Stomach (tissue), 8 donors: ENCODE measurements at regions not wholly inside any gene's neighbourhood (a gene's known extent, or its start where the extent isn't known, plus 50 kb on each side); places are given as distances from the start of the nearest gene placed in this dataset.

Source experiments
- DNase-seq, 2 donors: peaks; one replicate each; pipeline versions ENCODE4 v3.0.0 to v3.0.0-alpha.2; 2013 to 2019
- H3K27ac ChIP-seq, 5 donors: fragments of 200-600 bp in 4 of 5; sonication (generic) in 4 of 5; one replicate each; pipeline ENCODE4 v1.5.1; 2013 to 2019; ENCODE audit warnings: mild to moderate bottlenecking in 1 of 5, moderate library complexity in 1 of 5
- H3K27me3 ChIP-seq, 3 donors: fragments of 200-600 bp; sonication (generic); one replicate each; pipeline ENCODE4 v1.5.1; 2017 to 2019; ENCODE audit warnings: mixed run types in 1 of 3
- H3K36me3 ChIP-seq, 4 donors: fragments of 200-600 bp; sonication (generic); 1 replicate in 3 of 4; 2 replicates in 1 of 4; pipeline ENCODE4 v1.5.1; 2016 to 2019
- H3K4me1 ChIP-seq, 4 donors: fragments of 200-600 bp; sonication (generic); one replicate each; pipeline ENCODE4 v1.5.1; 2016 to 2019
- H3K4me3 ChIP-seq, 4 donors: fragments of 200-600 bp; sonication (generic) in 3 of 4; one replicate each; pipeline ENCODE4 v1.5.1; 2016 to 2019; ENCODE audit warnings: mild to moderate bottlenecking in 1 of 4
- H3K9me3 ChIP-seq, 4 donors: fragments of 200-600 bp; sonication (generic); one replicate each; pipeline ENCODE4 v1.5.1; 2016 to 2019
- EP300 ChIP-seq: sonication (generic); formaldehyde crosslinking; IDR thresholded peaks from one replicate; pipeline ENCODE4 v1.6.1; 2017; ENCODE audit warnings: antibody characterized with exemption
- POLR2A ChIP-seq, 4 donors: fragments of 450-650 bp; IDR thresholded peaks; one replicate each; pipeline ENCODE4 v1.6.1; 2016; ENCODE audit warnings: antibody characterized with exemption in 4 of 4, control low read depth in 2 of 4, mild to moderate bottlenecking in 1 of 4, moderate library complexity in 1 of 4
- POLR2AphosphoS5 ChIP-seq, 3 donors: sonication (generic); formaldehyde crosslinking; IDR thresholded peaks; one replicate each; pipeline ENCODE4 v1.6.1; 2016; ENCODE audit warnings: antibody characterized with exemption in 3 of 3
- WGBS, 5 donors: extraction: QIAGEN DNeasy Blood & Tissue Kit in 3 of 5; methylation state at CpG; one replicate each; pipeline versions ENCODE4 v1.1.5 to v1.1.7; 2013 to 2018; 5-methylcytosine and 5-hydroxymethylcytosine counted together
- intact Hi-C: fragments of 100-400 bp; cut with DNase I; formaldehyde crosslinking; loops from one replicate; pipeline ENCODE4 v1.15.1; 2023; ENCODE audit warnings: low total_unique reads
- TF ChIP-seq, protein P1 (sequence below), 7 experiments: fragments of 450-650 bp in 4 of 7; fragments of 200-600 bp in 3 of 7; sonication (generic) in 3 of 7; IDR thresholded peaks; one replicate each; pipeline ENCODE4 v1.5.1; 2016 to 2019; ENCODE audit warnings: antibody characterized with exemption in 7 of 7, control low read depth in 2 of 7, mild to moderate bottlenecking in 1 of 7
- donor health status: healthy with polysubstance abuse.
- donor health status: Bipolar disorder and iron deficiency.
- donor health status: healthy.

DNA sequence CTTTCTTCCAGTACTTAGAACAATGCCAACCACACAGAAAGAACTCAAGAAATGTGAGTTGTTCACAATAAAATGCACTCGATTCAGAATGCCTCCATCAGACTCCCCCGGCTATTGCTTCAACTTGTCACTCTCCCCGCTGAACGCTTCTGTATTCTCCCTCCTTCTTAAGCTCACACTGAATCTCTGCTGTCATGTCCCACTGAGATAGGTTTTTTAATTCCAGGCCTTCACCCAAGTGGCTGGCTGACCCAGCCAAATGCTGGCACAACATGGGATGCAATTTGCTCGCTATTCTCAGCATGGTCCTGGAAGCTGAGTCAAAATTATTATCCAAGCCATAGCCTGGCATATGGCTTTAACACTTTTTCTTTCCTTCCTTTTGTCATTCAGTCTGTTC, 76.8 kb upstream of the SERP2 start:
- H3K9me3 ChIP-seq: no peaks in the 10 kb centered on the region
- intact Hi-C loops: no loop called here
- TF ChIP-seq, protein P1, sequence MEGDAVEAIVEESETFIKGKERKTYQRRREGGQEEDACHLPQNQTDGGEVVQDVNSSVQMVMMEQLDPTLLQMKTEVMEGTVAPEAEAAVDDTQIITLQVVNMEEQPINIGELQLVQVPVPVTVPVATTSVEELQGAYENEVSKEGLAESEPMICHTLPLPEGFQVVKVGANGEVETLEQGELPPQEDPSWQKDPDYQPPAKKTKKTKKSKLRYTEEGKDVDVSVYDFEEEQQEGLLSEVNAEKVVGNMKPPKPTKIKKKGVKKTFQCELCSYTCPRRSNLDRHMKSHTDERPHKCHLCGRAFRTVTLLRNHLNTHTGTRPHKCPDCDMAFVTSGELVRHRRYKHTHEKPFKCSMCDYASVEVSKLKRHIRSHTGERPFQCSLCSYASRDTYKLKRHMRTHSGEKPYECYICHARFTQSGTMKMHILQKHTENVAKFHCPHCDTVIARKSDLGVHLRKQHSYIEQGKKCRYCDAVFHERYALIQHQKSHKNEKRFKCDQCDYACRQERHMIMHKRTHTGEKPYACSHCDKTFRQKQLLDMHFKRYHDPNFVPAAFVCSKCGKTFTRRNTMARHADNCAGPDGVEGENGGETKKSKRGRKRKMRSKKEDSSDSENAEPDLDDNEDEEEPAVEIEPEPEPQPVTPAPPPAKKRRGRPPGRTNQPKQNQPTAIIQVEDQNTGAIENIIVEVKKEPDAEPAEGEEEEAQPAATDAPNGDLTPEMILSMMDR (IDR thresholded peaks at IDR 0.05): no peak
- TF ChIP-seq POLR2A (IDR thresholded peaks at IDR 0.05) (no peak), EP300 (no peak), POLR2AphosphoS5 (IDR thresholded peaks at IDR 0.05) (no peak)
- DNase-seq: no peak
- 88 to 97% (median 92%) methylated on average over 5 of the region's 5 CpGs for WGBS, 5 donors
- no peaks in the 10 kb centered on the region for H3K36me3 ChIP-seq
- peak overlapping the region in 1 of 5 donors; percentile 83 for H3K27ac ChIP-seq
- H3K4me3 ChIP-seq: no peak overlapping the region
- peaks cover 14 to 51% (median 31%) of the 10 kb centered on the region in 4 donors for H3K4me1 ChIP-seq
- H3K27me3 ChIP-seq: no peaks in the 10 kb centered on the region

DNA sequence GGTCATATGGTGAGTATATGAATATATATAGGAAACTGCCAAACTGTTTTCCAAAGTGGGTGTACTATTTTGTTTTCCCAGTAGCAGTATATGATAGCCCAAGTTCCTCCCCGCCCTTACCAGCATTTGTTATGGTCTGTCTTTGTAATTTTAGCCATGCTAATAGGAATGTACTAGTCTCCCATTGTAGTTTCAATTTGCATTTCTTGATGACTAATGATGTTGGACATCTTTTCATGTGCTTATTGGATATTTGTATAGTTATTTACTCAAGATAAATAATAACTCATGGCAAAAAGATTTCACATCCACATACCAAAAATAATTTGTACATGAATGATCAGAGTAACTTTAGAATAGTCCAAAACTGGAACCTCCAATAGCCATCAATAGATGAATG, 75.3 kb upstream of the SERP2 start:
- Histone ChIP-seq H3K4me1 (peaks cover 14 to 55% (median 37%) of the 10 kb centered on the region in 4 donors), H3K36me3 (no peaks in the 10 kb centered on the region), H3K9me3 (no peaks in the 10 kb centered on the region), H3K27ac (peak overlapping the region in 2 of 5 donors; percentile 45 to 83), H3K27me3 (no peaks in the 10 kb centered on the region), H3K4me3 (no peak overlapping the region)
- peak in 1 of 3 donors; percentile 9 for TF ChIP-seq POLR2AphosphoS5 (IDR thresholded peaks at IDR 0.05)
- TF ChIP-seq EP300: no peak
- WGBS, 5 donors: 84 to 94% (median 86%) methylated on average over 1 of the region's 1 CpG
- intact Hi-C loops: no loop called here
- DNase-seq: no peak

DNA sequence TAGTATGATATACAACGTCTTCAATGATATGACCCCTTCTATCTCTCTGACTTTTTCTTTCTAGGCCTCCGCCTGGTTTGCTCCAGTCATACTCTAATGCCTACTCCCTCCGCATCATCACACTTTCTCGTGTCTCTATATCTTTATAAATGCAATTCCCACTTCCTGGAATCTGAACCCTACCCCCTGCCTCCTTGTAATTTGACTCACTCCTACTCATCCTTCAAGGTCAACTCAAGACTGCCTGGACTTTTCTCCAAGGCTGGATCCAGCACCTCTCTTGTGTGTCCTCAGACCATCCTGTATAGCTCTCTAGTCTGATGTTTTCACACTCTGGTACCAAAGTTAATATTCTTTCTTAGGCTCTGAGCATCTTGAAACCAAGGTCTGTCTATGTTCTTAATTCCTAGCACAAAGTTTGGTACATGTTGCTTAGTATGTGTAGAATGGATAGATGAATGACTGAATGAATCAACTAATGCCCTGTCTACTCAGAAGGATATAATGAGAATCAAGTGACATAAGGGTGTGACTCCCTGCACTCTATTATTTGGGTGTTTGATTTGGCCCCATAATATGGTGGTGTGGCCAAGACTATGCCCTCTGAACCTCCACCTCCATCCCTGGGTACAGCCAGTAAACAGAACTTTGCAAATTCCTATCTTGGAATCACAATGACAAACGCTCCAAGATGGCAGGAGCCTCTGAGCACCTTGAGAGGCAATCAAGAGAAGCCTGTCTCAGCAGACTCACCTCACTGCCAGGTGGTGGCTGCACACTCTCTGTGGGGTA, 74.3 kb upstream of the SERP2 start:
- no peaks in the 10 kb centered on the region for H3K27me3 ChIP-seq
- 62 to 83% (median 78%) methylated on average over 5 of the region's 5 CpGs for WGBS, 5 donors
- TF ChIP-seq POLR2AphosphoS5 (IDR thresholded peaks at IDR 0.05) (no peak), EP300 (no peak), POLR2A (IDR thresholded peaks at IDR 0.05) (no peak)
- TF ChIP-seq, protein P1 (IDR thresholded peaks at IDR 0.05): no peak
- H3K4me3 ChIP-seq: no peak overlapping the region
- no peak for DNase-seq
- no peaks in the 10 kb centered on the region for H3K9me3 ChIP-seq
- intact Hi-C loops: no loop called here
- H3K4me1 ChIP-seq: peaks cover 15 to 56% (median 40%) of the 10 kb centered on the region in 4 donors
- H3K36me3 ChIP-seq: no peaks in the 10 kb centered on the region
- peak overlapping the region in 1 of 5 donors; percentile 7 for H3K27ac ChIP-seq

DNA sequence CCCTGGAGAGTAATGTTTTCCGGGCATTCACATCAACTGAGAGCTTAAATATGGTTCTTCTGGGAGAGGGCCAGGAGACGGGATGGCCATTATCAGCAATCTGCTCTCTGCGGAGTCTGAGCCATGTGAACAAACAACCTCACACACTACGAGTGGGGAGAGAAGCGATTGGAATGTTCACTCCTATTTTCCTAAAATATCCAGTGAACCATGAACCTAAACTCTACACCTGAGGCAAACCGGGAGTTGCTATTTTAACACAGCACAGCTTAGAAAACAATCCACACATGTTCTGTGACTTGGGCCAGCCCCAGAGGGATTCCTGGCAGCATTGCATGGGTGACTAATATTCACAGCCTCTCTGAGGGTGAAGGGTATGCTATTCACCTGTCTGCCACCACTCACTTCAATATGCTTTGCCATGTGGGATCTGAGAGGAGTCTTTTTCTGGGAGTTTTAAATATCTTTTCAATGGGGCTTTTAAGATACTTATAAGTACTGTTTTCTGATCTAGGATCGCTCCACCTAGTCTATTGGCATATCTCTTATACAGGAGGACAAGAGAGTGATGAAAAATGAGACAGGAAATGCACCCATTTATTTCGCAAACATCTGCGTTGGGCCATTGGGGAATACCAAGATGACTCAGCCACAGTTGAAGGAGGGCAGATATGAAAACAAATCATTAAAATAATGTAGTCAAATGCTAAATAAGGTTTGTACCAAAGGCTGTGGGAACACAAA, 72.6 kb upstream of the SERP2 start:
- peak overlapping the region; percentile 49 to 93 (median 75) for H3K27ac ChIP-seq
- H3K36me3 ChIP-seq: no peaks in the 10 kb centered on the region
- peak; percentile 50 to 66 for DNase-seq
- no peaks in the 10 kb centered on the region for H3K27me3 ChIP-seq
- intact Hi-C loops: no loop called here
- H3K4me3 ChIP-seq: no peak overlapping the region
- peaks cover 30 to 69% (median 52%) of the 10 kb centered on the region in 4 donors for H3K4me1 ChIP-seq
- 30 to 39% (median 35%) methylated on average over 9 of the region's 9 CpGs for WGBS, 5 donors
- H3K9me3 ChIP-seq: no peaks in the 10 kb centered on the region
- TF ChIP-seq POLR2A (IDR thresholded peaks at IDR 0.05) (no peak), POLR2AphosphoS5 (IDR thresholded peaks at IDR 0.05) (peak in 2 of 3 donors; percentile 59 to 65)

DNA sequence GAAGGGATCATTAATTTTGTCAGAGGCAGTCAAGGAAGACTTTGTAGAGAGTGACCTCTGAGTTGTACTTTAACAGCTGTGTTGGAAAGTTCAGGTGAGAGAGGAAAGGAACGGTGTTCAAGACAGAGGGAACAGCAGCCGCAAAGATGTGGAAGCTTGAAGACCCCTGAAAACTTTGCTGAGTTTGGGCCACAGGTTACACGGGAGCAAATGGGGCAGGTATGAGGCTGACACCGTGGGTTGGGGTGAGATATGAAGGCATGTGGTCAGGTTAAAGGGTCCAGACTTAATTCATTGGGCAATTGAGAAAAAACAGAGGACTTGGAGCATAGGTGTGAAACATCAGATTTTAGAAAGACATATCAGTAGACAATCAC, 72.0 kb upstream of the SERP2 start:
- peak overlapping the region in 4 of 5 donors; percentile 58 to 93 (median 76) for H3K27ac ChIP-seq
- 80 to 96% (median 81%) methylated on average over 4 of the region's 4 CpGs for WGBS, 5 donors
- no peaks in the 10 kb centered on the region for H3K9me3 ChIP-seq
- intact Hi-C loops: no loop called here
- TF ChIP-seq, protein P1 (IDR thresholded peaks at IDR 0.05): no peak
- TF ChIP-seq POLR2AphosphoS5 (IDR thresholded peaks at IDR 0.05): no peak
- no peak for TF ChIP-seq POLR2A (IDR thresholded peaks at IDR 0.05)
- no peak for TF ChIP-seq EP300
- H3K27me3 ChIP-seq: no peaks in the 10 kb centered on the region
- no peak for DNase-seq
- H3K36me3 ChIP-seq: no peaks in the 10 kb centered on the region
- H3K4me3 ChIP-seq: no peak overlapping the region
- peaks cover 36 to 74% (median 58%) of the 10 kb centered on the region in 4 donors for H3K4me1 ChIP-seq
